MM.1S (cell line): ENCODE measurements at regions not wholly inside any gene's neighbourhood (a gene's known extent, or its start where the extent isn't known, plus 50 kb on each side); places are given as distances from the start of the nearest gene placed in this dataset.

Experiments used
- DNase-seq: peaks from one replicate; pipeline ENCODE4 v3.0.0-alpha.2; 2015
- H2AFZ ChIP-seq: fragments of 300-600 bp; sonication (generic); 2 replicates; pipeline ENCODE4 v1.6.0; 2016; ENCODE audit warnings: antibody characterized with exemption, low read length
- H3F3A ChIP-seq: fragments of 300-600 bp; sonication (generic); 2 replicates; pipeline ENCODE4 v1.6.1; 2016; ENCODE audit warnings: mild to moderate bottlenecking, antibody characterized with exemption, low read length, moderate library complexity, mixed read lengths; ENCODE audit not compliant: insufficient read depth
- H3K27ac ChIP-seq: fragments of 300-600 bp; sonication (generic); 2 replicates; pipeline ENCODE4 v1.5.1; 2016; ENCODE audit warnings: mild to moderate bottlenecking, low read length
- H3K27me3 ChIP-seq: fragments of 300-600 bp; sonication (generic); replicated peaks from 2 replicates; pipeline ENCODE4 v1.6.0; 2016; ENCODE audit warnings: low read length; ENCODE audit not compliant: insufficient read depth
- H3K36me3 ChIP-seq: fragments of 300-600 bp; sonication (generic); replicated peaks from 2 replicates; pipeline ENCODE4 v1.6.1; 2016; ENCODE audit warnings: mild to moderate bottlenecking, low read length, mixed read lengths; ENCODE audit not compliant: insufficient read depth
- H3K4me1 ChIP-seq: fragments of 300-600 bp; sonication (generic); 2 replicates; pipeline ENCODE4 v1.6.1; 2016; ENCODE audit warnings: low read length, mixed read lengths
- H3K4me2 ChIP-seq: fragments of 300-600 bp; sonication (generic); 2 replicates; pipeline ENCODE4 v1.6.0; 2016; ENCODE audit warnings: low read depth, low read length
- H3K4me3 ChIP-seq: fragments of 300-600 bp; sonication (generic); 2 replicates; pipeline ENCODE4 v1.5.1; 2016; ENCODE audit warnings: low read length, mixed read lengths
- H3K79me2 ChIP-seq: fragments of 300-600 bp; sonication (generic); 2 replicates; pipeline ENCODE4 v1.6.1; 2016; ENCODE audit warnings: mixed run types, low read length, mixed read lengths
- H3K9ac ChIP-seq: fragments of 300-600 bp; sonication (generic); 2 replicates; pipeline ENCODE4 v1.6.1; 2016; ENCODE audit warnings: low read length, mixed read lengths
- H3K9me2 ChIP-seq: fragments of 300-600 bp; sonication (generic); replicated peaks from 2 replicates; pipeline ENCODE4 v1.6.1; 2016; ENCODE audit warnings: mild to moderate bottlenecking, low read length, mixed read lengths; ENCODE audit not compliant: insufficient read depth
- H3K9me3 ChIP-seq: fragments of 300-600 bp; sonication (generic); replicated peaks from 2 replicates; pipeline ENCODE4 v1.6.1; 2016; ENCODE audit warnings: mild to moderate bottlenecking, low read length, mixed read lengths; ENCODE audit not compliant: insufficient read depth
- H4K20me1 ChIP-seq: fragments of 300-600 bp; sonication (generic); 2 replicates; pipeline ENCODE4 v1.6.1; 2016; ENCODE audit warnings: mild to moderate bottlenecking, low read length, moderate library complexity, mixed read lengths; ENCODE audit not compliant: insufficient read depth
- EZH2 ChIP-seq: fragments of 300-600 bp; sonication (generic); optimal IDR thresholded peaks from 2 replicates; pipeline ENCODE3; 2017; ENCODE audit warnings: low read depth, mild to moderate bottlenecking, antibody characterized with exemption, low read length, mixed read lengths
- EZH2phosphoT487 ChIP-seq: fragments of 300-600 bp; sonication (generic); IDR thresholded peaks from 2 replicates; pipeline ENCODE4 v1.6.1; 2018; ENCODE audit warnings: antibody characterized with exemption, low read length
- TF ChIP-seq, protein P1 (sequence below): fragments of 300-600 bp; sonication (generic); IDR thresholded peaks from 2 replicates; pipeline ENCODE4 v1.5.1; 2016; ENCODE audit warnings: antibody characterized with exemption, low read length, mixed read lengths

DNA sequence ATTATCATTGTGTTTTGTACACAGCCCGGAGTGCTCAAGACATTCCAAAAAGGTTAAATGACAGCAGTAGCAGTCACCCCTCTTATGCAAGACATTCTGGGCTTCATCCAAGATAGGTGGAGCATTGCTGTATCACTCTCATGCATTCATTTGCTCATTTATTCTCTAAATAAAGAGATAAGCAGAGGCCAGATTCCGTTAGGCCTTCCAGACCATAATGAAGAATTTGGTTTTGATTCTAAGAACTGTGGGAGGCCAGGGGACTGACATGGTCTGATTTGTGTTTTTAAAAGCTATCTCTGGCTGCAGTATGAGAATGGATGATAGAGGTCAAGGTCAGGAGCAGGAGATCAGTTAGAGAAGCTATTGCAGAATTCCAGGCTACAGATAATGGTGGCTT is 145.8 kb downstream of the KCNRG start:
- Histone ChIP-seq H3K27ac (no peak overlapping the region), H3K4me3 (no peak overlapping the region), H3K9me2 (no peaks in the 10 kb centered on the region), H3K79me2 (no peaks in the 10 kb centered on the region), H3K4me1 (no peaks in the 10 kb centered on the region), H2AFZ (no peak overlapping the region), H3K9ac (no peak overlapping the region), H3F3A (no peaks in the 10 kb centered on the region), H3K36me3 (no peaks in the 10 kb centered on the region), H3K27me3 (no peaks in the 10 kb centered on the region), H3K9me3 (no peaks in the 10 kb centered on the region), H3K4me2 (no peak overlapping the region), H4K20me1 (no peaks in the 10 kb centered on the region)
- TF ChIP-seq EZH2 (no peak), EZH2phosphoT487 (no peak)
- TF ChIP-seq, protein P1, sequence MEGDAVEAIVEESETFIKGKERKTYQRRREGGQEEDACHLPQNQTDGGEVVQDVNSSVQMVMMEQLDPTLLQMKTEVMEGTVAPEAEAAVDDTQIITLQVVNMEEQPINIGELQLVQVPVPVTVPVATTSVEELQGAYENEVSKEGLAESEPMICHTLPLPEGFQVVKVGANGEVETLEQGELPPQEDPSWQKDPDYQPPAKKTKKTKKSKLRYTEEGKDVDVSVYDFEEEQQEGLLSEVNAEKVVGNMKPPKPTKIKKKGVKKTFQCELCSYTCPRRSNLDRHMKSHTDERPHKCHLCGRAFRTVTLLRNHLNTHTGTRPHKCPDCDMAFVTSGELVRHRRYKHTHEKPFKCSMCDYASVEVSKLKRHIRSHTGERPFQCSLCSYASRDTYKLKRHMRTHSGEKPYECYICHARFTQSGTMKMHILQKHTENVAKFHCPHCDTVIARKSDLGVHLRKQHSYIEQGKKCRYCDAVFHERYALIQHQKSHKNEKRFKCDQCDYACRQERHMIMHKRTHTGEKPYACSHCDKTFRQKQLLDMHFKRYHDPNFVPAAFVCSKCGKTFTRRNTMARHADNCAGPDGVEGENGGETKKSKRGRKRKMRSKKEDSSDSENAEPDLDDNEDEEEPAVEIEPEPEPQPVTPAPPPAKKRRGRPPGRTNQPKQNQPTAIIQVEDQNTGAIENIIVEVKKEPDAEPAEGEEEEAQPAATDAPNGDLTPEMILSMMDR: no peak
- no peak for DNase-seq

DNA sequence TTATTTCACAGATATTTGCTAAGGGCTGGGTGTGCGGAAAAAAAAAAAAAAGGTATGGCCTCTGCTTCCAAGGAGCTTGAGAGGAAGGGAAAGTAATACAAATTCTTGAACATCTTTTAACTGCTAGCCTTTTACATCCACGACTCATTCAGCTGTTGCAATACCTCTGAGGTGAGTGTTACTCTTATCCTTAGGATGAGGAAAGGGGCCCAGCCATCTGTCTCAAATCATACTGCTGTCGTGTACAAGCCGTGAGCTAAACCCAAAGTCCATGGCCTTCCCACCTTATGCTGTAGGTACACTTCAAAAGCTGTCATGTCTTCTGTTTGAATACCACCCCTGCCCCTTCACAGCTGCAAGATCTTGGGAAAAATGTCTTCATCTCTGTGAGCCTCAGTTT is 146.8 kb downstream of the KCNRG start:
- Histone ChIP-seq H2AFZ (no peak overlapping the region), H3K9ac (no peak overlapping the region), H3K4me1 (no peaks in the 10 kb centered on the region), H3K9me3 (no peaks in the 10 kb centered on the region), H3K9me2 (no peaks in the 10 kb centered on the region), H3K79me2 (no peaks in the 10 kb centered on the region), H3K27me3 (no peaks in the 10 kb centered on the region), H3K4me2 (no peak overlapping the region), H3K27ac (no peak overlapping the region), H3F3A (no peaks in the 10 kb centered on the region), H3K4me3 (no peak overlapping the region), H3K36me3 (no peaks in the 10 kb centered on the region), H4K20me1 (no peaks in the 10 kb centered on the region)
- TF ChIP-seq EZH2phosphoT487 (no peak), EZH2 (no peak)
- TF ChIP-seq, protein P1: no peak
- DNase-seq: no peak

DNA sequence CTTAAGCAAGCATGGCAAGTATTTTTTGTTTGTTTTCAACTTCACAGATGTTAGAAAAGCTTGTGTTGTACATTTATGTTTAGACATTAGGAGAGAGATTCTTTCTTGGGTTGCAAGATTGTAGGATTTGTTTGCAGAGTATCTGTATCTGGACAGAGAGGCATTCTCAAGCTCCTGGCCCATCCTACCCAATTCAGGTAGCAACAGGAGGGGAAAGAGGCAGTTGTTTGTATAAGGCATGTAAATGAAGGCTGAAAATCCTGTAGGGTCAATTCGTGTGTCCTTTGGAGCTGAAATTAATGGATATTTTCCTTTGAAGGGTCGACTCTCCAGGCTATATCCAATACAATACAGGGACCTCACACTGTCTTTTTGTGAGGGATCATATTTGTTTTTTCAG is 147.3 kb downstream of the KCNRG start:
- Histone ChIP-seq H3K36me3 (no peaks in the 10 kb centered on the region), H3K27ac (no peak overlapping the region), H3K9ac (no peak overlapping the region), H3K4me1 (no peaks in the 10 kb centered on the region), H3K9me2 (no peaks in the 10 kb centered on the region), H3K4me3 (no peak overlapping the region), H2AFZ (no peak overlapping the region), H4K20me1 (no peaks in the 10 kb centered on the region), H3K9me3 (no peaks in the 10 kb centered on the region), H3F3A (no peaks in the 10 kb centered on the region), H3K4me2 (no peak overlapping the region), H3K79me2 (no peaks in the 10 kb centered on the region), H3K27me3 (no peaks in the 10 kb centered on the region)
- TF ChIP-seq EZH2: no peak
- TF ChIP-seq EZH2phosphoT487: no peak
- TF ChIP-seq, protein P1: no peak
- DNase-seq: no peak
